HFFc6 (cell line): ENCODE measurements at regions not wholly inside any gene's neighbourhood (a gene's known extent, or its start where the extent isn't known, plus 50 kb on each side); places are given as distances from the start of the nearest gene placed in this dataset.

ENCODE experiments used
- DNase-seq: peaks from one replicate; pipeline ENCODE4 v3.0.0-alpha.2; 2018
- H3K27ac Mint-ChIP-seq: 2 replicates; pipeline ENCODE4 v1.8.0; 2020; ENCODE audit warnings: mild to moderate bottlenecking, mixed read lengths
- H3K27me3 Mint-ChIP-seq: 2 replicates; pipeline ENCODE4 v1.8.0; 2021; ENCODE audit warnings: mild to moderate bottlenecking, moderate library complexity, mixed read lengths; ENCODE audit not compliant: insufficient read depth
- H3K36me3 Mint-ChIP-seq: 2 replicates; pipeline ENCODE4 v1.8.0; 2021; ENCODE audit warnings: low read depth, mixed read lengths
- H3K4me1 Mint-ChIP-seq: 2 replicates; pipeline ENCODE4 v1.8.0; 2020; ENCODE audit warnings: low read depth, mixed read lengths
- H3K4me3 Mint-ChIP-seq: 2 replicates; pipeline ENCODE4 v1.8.0; 2020; ENCODE audit warnings: mild to moderate bottlenecking, moderate library complexity, mixed read lengths
- H3K9me3 Mint-ChIP-seq: 2 replicates; pipeline ENCODE4 v1.8.0; 2020; ENCODE audit warnings: mild to moderate bottlenecking, mixed read lengths
- TF ChIP-seq, protein P1 (sequence below): fragments of 200-600 bp; sonication (generic); IDR thresholded peaks from 2 replicates; pipeline ENCODE4 v1.5.0; 2021; ENCODE audit warnings: antibody characterized with exemption, mild to moderate bottlenecking

DNA sequence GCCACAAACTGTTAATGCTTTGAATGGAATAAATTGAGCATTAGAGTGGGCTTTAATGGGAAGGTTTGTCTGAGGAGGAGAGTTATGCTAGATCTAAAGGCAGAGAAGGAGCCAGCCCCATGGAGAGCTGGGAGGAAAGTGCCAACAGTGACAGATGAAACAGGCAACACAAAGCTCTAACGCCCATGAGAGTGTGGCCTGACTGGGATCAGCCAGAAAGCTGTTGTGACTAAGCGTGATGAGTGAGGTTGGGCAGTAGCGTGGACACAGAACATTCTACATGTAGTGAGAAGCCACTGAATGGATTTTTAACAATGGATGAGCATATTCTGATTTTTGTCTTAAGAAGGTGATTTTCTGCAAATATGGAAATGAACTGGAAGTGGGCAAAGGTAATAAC is 185.3 kb upstream of the SIX2 start:
- no peaks in the 10 kb centered on the region for H3K36me3 Mint-ChIP-seq
- no peak overlapping the region for H3K4me3 Mint-ChIP-seq
- H3K27me3 Mint-ChIP-seq: peaks cover 32% of the 10 kb centered on the region
- no peak overlapping the region for H3K27ac Mint-ChIP-seq
- no peaks in the 10 kb centered on the region; the same call in 1 of the 2 replicates for H3K9me3 Mint-ChIP-seq
- no peak for DNase-seq
- TF ChIP-seq, protein P1, sequence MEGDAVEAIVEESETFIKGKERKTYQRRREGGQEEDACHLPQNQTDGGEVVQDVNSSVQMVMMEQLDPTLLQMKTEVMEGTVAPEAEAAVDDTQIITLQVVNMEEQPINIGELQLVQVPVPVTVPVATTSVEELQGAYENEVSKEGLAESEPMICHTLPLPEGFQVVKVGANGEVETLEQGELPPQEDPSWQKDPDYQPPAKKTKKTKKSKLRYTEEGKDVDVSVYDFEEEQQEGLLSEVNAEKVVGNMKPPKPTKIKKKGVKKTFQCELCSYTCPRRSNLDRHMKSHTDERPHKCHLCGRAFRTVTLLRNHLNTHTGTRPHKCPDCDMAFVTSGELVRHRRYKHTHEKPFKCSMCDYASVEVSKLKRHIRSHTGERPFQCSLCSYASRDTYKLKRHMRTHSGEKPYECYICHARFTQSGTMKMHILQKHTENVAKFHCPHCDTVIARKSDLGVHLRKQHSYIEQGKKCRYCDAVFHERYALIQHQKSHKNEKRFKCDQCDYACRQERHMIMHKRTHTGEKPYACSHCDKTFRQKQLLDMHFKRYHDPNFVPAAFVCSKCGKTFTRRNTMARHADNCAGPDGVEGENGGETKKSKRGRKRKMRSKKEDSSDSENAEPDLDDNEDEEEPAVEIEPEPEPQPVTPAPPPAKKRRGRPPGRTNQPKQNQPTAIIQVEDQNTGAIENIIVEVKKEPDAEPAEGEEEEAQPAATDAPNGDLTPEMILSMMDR: no peak
- H3K4me1 Mint-ChIP-seq: peaks cover 8% of the 10 kb centered on the region

DNA sequence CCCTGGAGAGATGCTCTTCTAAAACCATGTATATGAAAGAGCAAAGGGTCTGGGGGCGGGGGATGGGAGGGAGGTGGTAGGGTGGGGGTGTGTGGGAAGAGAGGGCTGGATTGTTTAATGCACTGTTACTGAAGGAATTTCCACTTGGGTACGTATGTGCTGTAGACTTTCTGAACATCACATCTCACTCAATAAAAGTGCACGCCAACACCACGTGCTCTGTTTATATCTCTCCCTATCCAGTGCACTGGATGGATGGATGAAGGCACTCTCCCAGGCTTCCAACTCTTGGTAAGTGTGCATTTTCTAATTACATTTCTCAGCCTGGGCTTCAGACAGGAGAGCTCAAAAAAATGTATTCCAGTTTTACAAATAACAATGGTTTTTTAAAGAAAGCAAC is 184.3 kb upstream of the SIX2 start:
- Mint-ChIP-seq H3K27me3 (peaks cover 35% of the 10 kb centered on the region), H3K27ac (no peak overlapping the region), H3K9me3 (no peaks in the 10 kb centered on the region; the same call in 1 of the 2 replicates), H3K4me3 (no peak overlapping the region), H3K36me3 (no peaks in the 10 kb centered on the region), H3K4me1 (peaks cover 8% of the 10 kb centered on the region)
- TF ChIP-seq, protein P1: no peak
- DNase-seq: no peak

DNA sequence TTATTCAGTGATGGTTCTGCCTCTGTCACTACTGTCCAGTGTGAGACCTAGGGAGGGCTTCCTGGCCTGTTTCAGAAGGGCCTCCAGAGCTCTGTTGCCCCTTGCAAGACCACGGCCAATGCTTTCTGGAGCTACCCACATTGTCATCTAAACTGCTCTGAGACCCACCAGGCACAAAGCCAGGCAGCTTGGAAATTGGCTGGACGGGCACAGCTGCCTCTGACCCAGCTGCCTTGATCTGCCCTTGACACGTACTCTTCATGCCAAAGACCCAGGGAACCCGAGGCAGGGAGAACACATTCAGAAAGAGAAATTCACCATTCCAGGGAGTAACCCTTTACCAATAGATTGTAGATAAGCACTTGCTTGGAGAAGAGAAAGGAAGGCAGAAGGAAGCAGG is 183.7 kb upstream of the SIX2 start:
- Mint-ChIP-seq H3K27ac (no peak overlapping the region), H3K4me3 (no peak overlapping the region), H3K36me3 (no peaks in the 10 kb centered on the region), H3K27me3 (peaks cover 36% of the 10 kb centered on the region), H3K4me1 (peaks cover 8% of the 10 kb centered on the region), H3K9me3 (no peaks in the 10 kb centered on the region; the same call in 1 of the 2 replicates)
- TF ChIP-seq, protein P1: no peak
- DNase-seq: no peak

DNA sequence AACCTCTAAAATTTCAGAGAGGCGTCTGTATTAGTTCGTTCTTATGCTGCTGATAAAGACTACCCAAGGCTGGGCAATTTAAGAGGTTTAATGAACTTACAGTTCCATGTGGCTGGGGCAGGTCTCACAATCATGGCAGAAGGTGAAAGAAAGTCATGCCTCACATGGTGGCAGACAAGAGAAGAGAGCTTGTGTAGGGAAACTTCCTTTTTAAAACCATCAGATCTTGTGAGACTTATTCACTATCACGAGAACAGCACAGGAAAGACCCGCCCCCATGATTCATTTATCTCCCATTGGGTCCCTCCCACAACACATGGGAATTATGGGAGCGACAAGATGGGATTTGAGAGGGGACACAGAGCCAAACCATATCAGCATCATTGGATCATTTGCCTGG is 183.2 kb upstream of the SIX2 start:
- Mint-ChIP-seq H3K27me3 (peaks cover 40% of the 10 kb centered on the region), H3K4me3 (no peak overlapping the region), H3K4me1 (peaks cover 8% of the 10 kb centered on the region), H3K27ac (no peak overlapping the region), H3K9me3 (no peaks in the 10 kb centered on the region; the same call in 1 of the 2 replicates), H3K36me3 (no peaks in the 10 kb centered on the region)
- TF ChIP-seq, protein P1: no peak
- DNase-seq: no peak

DNA sequence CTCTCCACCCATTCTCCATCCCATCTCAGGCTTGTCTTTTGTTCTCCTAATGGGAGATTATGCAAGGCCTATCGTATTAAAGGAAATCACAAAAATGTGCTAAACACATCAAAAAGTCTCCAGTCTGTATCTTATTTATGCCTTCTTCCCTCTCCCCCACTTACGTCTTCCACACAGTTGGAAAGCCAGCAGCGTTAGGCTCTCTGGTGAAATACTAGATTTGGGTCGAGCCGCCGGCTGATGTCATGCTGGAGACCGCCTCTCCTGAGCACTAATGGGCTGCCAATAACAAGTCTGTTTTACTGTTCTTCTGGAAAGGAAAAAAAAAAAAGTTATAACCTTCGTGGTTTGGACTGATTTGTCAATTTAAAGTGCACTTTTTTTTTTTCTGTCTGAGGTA is 182.7 kb upstream of the SIX2 start:
- no peak for DNase-seq
- Mint-ChIP-seq H3K27me3 (peaks cover 43% of the 10 kb centered on the region), H3K9me3 (no peaks in the 10 kb centered on the region; the same call in 1 of the 2 replicates), H3K36me3 (no peaks in the 10 kb centered on the region), H3K4me1 (peaks cover 8% of the 10 kb centered on the region), H3K27ac (no peak overlapping the region), H3K4me3 (no peak overlapping the region)
- TF ChIP-seq, protein P1: no peak
